Cardiac muscle cell (in vitro differentiated cells and primary cell): ENCODE measurements at regions not wholly inside any gene's neighbourhood (a gene's known extent, or its start where the extent isn't known, plus 50 kb on each side); places are given as distances from the start of the nearest gene placed in this dataset.

Experiments
- DNase-seq, 2 donors: peaks; one replicate each; pipeline versions ENCODE4 v3.0.0 to v3.0.0-alpha.2; 2010 to 2017; ENCODE audit warnings: low read depth in 1 of 2, low spot score in 1 of 2
- H3K27ac ChIP-seq: fragments of 200-600 bp; sonication (generic); 2 replicates; pipeline ENCODE4 v1.5.1; 2016
- H3K27me3 ChIP-seq: fragments of 200-600 bp; sonication (generic); 2 replicates; pipeline ENCODE4 v1.6.0; 2016; ENCODE audit warnings: control low read depth
- H3K36me3 ChIP-seq: fragments of 200-600 bp; sonication (generic); 2 replicates; pipeline ENCODE4 v1.5.1; 2016; ENCODE audit warnings: control low read depth
- H3K4me1 ChIP-seq: fragments of 200-600 bp; sonication (generic); 2 replicates; pipeline ENCODE4 v1.8.1; 2017; ENCODE audit warnings: low read depth, mild to moderate bottlenecking, mixed run types
- H3K4me3 ChIP-seq: fragments of 200-600 bp; sonication (generic); 2 replicates; pipeline ENCODE4 v1.5.1; 2016; ENCODE audit warnings: mild to moderate bottlenecking
- H3K9me3 ChIP-seq: fragments of 200-600 bp; sonication (generic); 2 replicates; pipeline ENCODE4 v1.5.1; 2017; ENCODE audit warnings: low read depth, mild to moderate bottlenecking, control low read depth
- CTCF ChIP-seq: IDR thresholded peaks from 2 replicates; pipeline ENCODE4 v1.5.1; 2012; ENCODE audit warnings: low read depth, mild to moderate bottlenecking, low read length

DNA sequence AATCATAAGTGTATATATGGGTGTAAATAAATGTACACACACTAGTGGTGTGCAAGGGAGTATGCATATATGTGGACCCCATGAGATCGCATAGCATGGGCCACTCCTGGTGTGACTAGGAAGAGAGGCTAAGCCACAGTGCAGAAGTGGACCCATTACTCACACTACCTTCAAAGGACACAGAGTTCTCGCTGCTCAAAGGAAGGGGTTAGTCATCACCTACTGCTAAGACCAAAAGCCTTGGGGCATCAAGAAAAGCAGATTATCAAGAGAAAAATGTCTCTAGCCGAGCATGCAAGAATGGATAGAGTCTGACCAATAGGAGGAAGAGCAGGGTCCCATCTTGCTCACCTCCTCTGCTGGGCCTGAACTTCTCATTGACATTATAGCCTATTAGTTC is 195.5 kb downstream of the MAFB start:
- Histone ChIP-seq H3K4me1 (no peaks in the 10 kb centered on the region), H3K9me3 (no peaks in the 10 kb centered on the region), H3K4me3 (no peak overlapping the region), H3K36me3 (no peaks in the 10 kb centered on the region), H3K27ac (no peak overlapping the region), H3K27me3 (no peaks in the 10 kb centered on the region)
- no peak for DNase-seq
- TF ChIP-seq CTCF = no peak

DNA sequence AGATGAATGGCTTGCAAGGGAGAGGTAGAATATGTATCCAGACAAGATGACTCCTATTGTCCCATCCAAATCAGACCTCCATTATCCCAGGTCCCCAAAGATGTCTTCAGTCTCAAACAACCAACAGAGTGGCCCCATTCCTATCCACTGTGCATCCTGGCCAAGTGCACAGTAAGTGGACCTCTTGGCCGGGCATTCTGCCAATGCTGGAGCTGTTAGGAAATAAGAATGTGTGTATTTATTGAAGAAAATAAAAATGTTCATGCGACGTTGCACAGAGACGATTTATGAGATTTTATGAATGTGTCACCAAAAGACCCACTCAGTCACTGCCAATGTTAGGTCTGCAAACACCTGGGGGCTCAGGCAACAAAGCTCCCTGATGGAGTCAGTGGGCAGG is 196.0 kb downstream of the MAFB start:
- no peak overlapping the region for H3K27ac ChIP-seq
- H3K36me3 ChIP-seq = no peaks in the 10 kb centered on the region
- DNase-seq = peak in 1 of 2 donors; percentile 85
- H3K4me3 ChIP-seq = no peak overlapping the region
- H3K4me1 ChIP-seq = no peaks in the 10 kb centered on the region
- TF ChIP-seq CTCF = no peak
- no peaks in the 10 kb centered on the region for H3K27me3 ChIP-seq
- H3K9me3 ChIP-seq = no peaks in the 10 kb centered on the region

DNA sequence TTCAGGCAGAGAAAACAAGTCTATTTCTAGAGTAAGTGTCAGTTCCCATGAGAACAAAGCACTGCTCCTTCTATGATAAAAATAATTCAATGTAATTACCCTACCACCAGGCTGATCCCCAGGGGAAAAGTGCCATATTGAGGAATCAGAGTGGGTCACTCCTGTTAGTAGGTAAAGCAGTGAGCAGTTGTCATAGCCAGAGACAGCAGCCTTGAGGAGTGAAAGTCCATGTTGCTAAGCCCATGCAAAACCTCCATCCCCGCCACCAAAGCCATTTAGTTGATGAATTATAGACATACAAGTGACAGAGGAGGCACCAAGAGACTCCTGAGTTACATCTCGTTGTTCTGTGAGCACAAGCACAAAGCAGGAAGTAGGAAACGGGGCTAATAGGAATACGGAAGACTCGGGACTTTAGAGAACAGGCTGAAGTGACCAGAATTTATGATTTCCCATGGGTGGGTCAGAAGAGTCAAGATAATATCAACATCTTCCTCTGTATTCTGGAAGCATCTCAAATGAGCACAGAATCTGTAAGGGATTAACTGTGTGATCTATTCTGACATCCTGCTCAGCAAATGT is 197.9 kb downstream of the MAFB start:
- H3K4me1 ChIP-seq = no peaks in the 10 kb centered on the region
- H3K4me3 ChIP-seq = no peak overlapping the region
- TF ChIP-seq CTCF = no peak
- no peak overlapping the region for H3K27ac ChIP-seq
- no peak for DNase-seq
- no peaks in the 10 kb centered on the region for H3K9me3 ChIP-seq
- H3K27me3 ChIP-seq = no peaks in the 10 kb centered on the region
- no peaks in the 10 kb centered on the region for H3K36me3 ChIP-seq

- no peak for TF ChIP-seq CTCF
- Histone ChIP-seq H3K36me3 (no peaks in the 10 kb centered on the region), H3K4me1 (no peaks in the 10 kb centered on the region), H3K27me3 (no peaks in the 10 kb centered on the region), H3K27ac (no peak overlapping the region), H3K4me3 (no peak overlapping the region), H3K9me3 (no peaks in the 10 kb centered on the region)
- peak in 1 of 2 donors; percentile 65 for DNase-seq
Observed at GRCh38 chr20:40489886-40490285, 199.2 kb downstream of the MAFB start.

GRCh38 chr20:40488401-40488800 is 200.6 kb downstream of the MAFB start:
- H3K9me3 ChIP-seq = no peaks in the 10 kb centered on the region
- H3K4me3 ChIP-seq = no peak overlapping the region
- no peaks in the 10 kb centered on the region for H3K27me3 ChIP-seq
- no peak for DNase-seq
- H3K4me1 ChIP-seq = no peaks in the 10 kb centered on the region
- H3K27ac ChIP-seq = no peak overlapping the region
- no peak for TF ChIP-seq CTCF
- no peaks in the 10 kb centered on the region for H3K36me3 ChIP-seq

- no peak overlapping the region for H3K27ac ChIP-seq
- H3K9me3 ChIP-seq = no peaks in the 10 kb centered on the region
- H3K27me3 ChIP-seq = no peaks in the 10 kb centered on the region
- no peak overlapping the region for H3K4me3 ChIP-seq
- no peaks in the 10 kb centered on the region for H3K4me1 ChIP-seq
- no peaks in the 10 kb centered on the region for H3K36me3 ChIP-seq
- no peak for TF ChIP-seq CTCF
- no peak for DNase-seq
Observed at GRCh38 chr20:40486297-40486696, 202.7 kb downstream of the MAFB start.
